Parathyroid adenoma (tissue), 2 donors: ENCODE measurements at regions not wholly inside any gene's neighbourhood (a gene's known extent, or its start where the extent isn't known, plus 50 kb on each side); places are given as distances from the start of the nearest gene placed in this dataset.

Experiments
- H2AFZ ChIP-seq: fragments of 300-600 bp; sonication (generic); one replicate; pipeline ENCODE4 v1.7.0; 2017; ENCODE audit warnings: antibody characterized with exemption, mild to moderate bottlenecking
- H3K27ac ChIP-seq: fragments of 300-600 bp; sonication (generic); one replicate; pipeline ENCODE4 v1.7.0; 2017
- H3K27me3 ChIP-seq: fragments of 300-600 bp; sonication (generic); one replicate; pipeline ENCODE4 v1.7.0; 2017; ENCODE audit warnings: low read length; ENCODE audit not compliant: control insufficient read depth, insufficient read depth
- H3K36me3 ChIP-seq: fragments of 300-600 bp; sonication (generic); one replicate; pipeline ENCODE4 v1.7.0; 2017; ENCODE audit warnings: low read length; ENCODE audit not compliant: control insufficient read depth, insufficient read depth
- H3K4me1 ChIP-seq: fragments of 300-600 bp; sonication (generic); one replicate; pipeline ENCODE4 v1.7.0; 2017; ENCODE audit warnings: control low read depth
- H3K4me2 ChIP-seq: fragments of 300-600 bp; sonication (generic); one replicate; pipeline ENCODE4 v1.7.0; 2017; ENCODE audit warnings: low read length
- H3K4me3 ChIP-seq: fragments of 300-600 bp; sonication (generic); one replicate; pipeline ENCODE4 v1.7.0; 2017; ENCODE audit warnings: low read depth, low read length
- H3K79me2 ChIP-seq: fragments of 300-600 bp; sonication (generic); one replicate; pipeline ENCODE4 v1.7.0; 2017; ENCODE audit warnings: control low read depth
- H3K9ac ChIP-seq: fragments of 300-600 bp; sonication (generic); one replicate; pipeline ENCODE4 v1.7.0; 2017; ENCODE audit warnings: mild to moderate bottlenecking
- H3K9me3 ChIP-seq: fragments of 300-600 bp; sonication (generic); one replicate; pipeline ENCODE4 v1.7.0; 2017; ENCODE audit warnings: low read length; ENCODE audit not compliant: control insufficient read depth
- TF ChIP-seq, protein P1 (sequence below): fragments of 300-600 bp; sonication (generic); IDR thresholded peaks from one replicate; pipeline ENCODE4 v1.7.0; 2017; ENCODE audit warnings: antibody characterized with exemption, mild to moderate bottlenecking
- donor health status: primary hyperparathyroidism.

- H3K4me2 ChIP-seq: no peak overlapping the region
- no peaks in the 10 kb centered on the region for H3K36me3 ChIP-seq
- H3K9me3 ChIP-seq: no peaks in the 10 kb centered on the region
- no peak overlapping the region for H3K4me3 ChIP-seq
- no peaks in the 10 kb centered on the region for H3K27me3 ChIP-seq
- no peaks in the 10 kb centered on the region for H3K79me2 ChIP-seq
- no peaks in the 10 kb centered on the region for H3K4me1 ChIP-seq
- no peak overlapping the region for H2AFZ ChIP-seq
- TF ChIP-seq, protein P1, sequence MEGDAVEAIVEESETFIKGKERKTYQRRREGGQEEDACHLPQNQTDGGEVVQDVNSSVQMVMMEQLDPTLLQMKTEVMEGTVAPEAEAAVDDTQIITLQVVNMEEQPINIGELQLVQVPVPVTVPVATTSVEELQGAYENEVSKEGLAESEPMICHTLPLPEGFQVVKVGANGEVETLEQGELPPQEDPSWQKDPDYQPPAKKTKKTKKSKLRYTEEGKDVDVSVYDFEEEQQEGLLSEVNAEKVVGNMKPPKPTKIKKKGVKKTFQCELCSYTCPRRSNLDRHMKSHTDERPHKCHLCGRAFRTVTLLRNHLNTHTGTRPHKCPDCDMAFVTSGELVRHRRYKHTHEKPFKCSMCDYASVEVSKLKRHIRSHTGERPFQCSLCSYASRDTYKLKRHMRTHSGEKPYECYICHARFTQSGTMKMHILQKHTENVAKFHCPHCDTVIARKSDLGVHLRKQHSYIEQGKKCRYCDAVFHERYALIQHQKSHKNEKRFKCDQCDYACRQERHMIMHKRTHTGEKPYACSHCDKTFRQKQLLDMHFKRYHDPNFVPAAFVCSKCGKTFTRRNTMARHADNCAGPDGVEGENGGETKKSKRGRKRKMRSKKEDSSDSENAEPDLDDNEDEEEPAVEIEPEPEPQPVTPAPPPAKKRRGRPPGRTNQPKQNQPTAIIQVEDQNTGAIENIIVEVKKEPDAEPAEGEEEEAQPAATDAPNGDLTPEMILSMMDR: no peak
- no peak overlapping the region for H3K9ac ChIP-seq
- H3K27ac ChIP-seq: no peak overlapping the region
Observed at GRCh38 chr14:43934102-43934501, 573.0 kb downstream of the FSCB start.

- no peak overlapping the region for H3K27ac ChIP-seq
- H3K4me3 ChIP-seq: no peak overlapping the region
- TF ChIP-seq, protein P1: no peak
- no peaks in the 10 kb centered on the region for H3K79me2 ChIP-seq
- H3K9me3 ChIP-seq: no peaks in the 10 kb centered on the region
- H3K9ac ChIP-seq: no peak overlapping the region
- H3K36me3 ChIP-seq: no peaks in the 10 kb centered on the region
- no peak overlapping the region for H3K4me2 ChIP-seq
- no peaks in the 10 kb centered on the region for H3K4me1 ChIP-seq
- H3K27me3 ChIP-seq: no peaks in the 10 kb centered on the region
- no peak overlapping the region for H2AFZ ChIP-seq
Observed at GRCh38 chr14:43914041-43914693, 592.9 kb downstream of the FSCB start.

GRCh38 chr14:43903209-43903608 is 603.9 kb downstream of the FSCB start:
- Histone ChIP-seq H3K4me1 (no peaks in the 10 kb centered on the region), H3K4me2 (no peak overlapping the region), H3K79me2 (no peaks in the 10 kb centered on the region), H3K27ac (no peak overlapping the region), H3K4me3 (no peak overlapping the region), H3K27me3 (no peaks in the 10 kb centered on the region), H3K9me3 (no peaks in the 10 kb centered on the region), H3K9ac (no peak overlapping the region), H2AFZ (no peak overlapping the region), H3K36me3 (no peaks in the 10 kb centered on the region)
- TF ChIP-seq, protein P1: no peak

DNA sequence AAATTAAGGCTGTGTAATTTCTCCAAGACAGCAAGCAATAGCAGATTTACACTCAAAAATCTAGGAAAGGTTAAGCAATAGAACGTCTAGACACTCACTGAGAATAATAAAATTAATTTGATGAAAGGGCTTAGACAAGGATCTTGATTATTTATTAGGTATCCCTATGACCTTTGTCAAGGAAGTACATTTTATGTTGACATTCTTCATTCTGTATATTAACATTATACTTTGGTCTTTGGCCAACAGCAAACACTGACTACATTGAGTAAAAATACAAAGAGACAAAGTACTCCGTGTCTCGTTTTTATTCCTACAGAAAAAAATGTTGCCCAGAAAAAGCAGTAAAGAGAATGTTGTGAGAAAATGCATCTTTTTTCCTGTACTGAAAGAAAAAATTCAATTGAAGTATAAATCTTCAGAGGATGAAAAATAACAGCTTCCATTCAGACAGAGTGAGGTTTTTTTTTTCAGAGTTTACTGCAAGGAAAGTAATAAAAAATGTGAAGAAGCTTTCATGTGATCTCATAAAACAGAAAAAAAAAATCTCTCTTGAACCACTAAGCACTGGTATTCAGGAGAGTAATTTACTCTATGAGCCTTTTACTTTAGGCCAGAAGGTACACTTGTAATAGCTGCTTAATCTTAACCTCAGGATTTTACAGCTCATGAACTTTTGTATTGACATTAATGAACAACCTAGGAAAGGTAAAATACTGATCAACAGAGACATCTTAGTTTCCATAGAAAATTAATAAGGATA is 605.0 kb downstream of the FSCB start:
- Histone ChIP-seq H2AFZ (no peak overlapping the region), H3K9ac (no peak overlapping the region), H3K27me3 (no peaks in the 10 kb centered on the region), H3K4me2 (no peak overlapping the region), H3K9me3 (no peaks in the 10 kb centered on the region), H3K4me3 (no peak overlapping the region), H3K36me3 (no peaks in the 10 kb centered on the region), H3K4me1 (no peaks in the 10 kb centered on the region), H3K27ac (no peak overlapping the region), H3K79me2 (no peaks in the 10 kb centered on the region)
- TF ChIP-seq, protein P1: no peak
